Fibroblast of lung (primary cell): ENCODE measurements at regions not wholly inside any gene's neighbourhood (a gene's known extent, or its start where the extent isn't known, plus 50 kb on each side); places are given as distances from the start of the nearest gene placed in this dataset.

Source experiments
- DNase-seq, 2 donors: peaks; one replicate each; pipeline versions ENCODE4 v3.0.0 to v3.0.0-alpha.2; 2010; ENCODE audit warnings: low read depth in 2 of 2
- H2AFZ ChIP-seq: 2 replicates; pipeline ENCODE4 v1.5.1; 2012; ENCODE audit warnings: low read length, control low read depth, inconsistent platforms
- H3K27ac ChIP-seq: 2 replicates; pipeline ENCODE4 v1.5.1; 2011; ENCODE audit warnings: low read length, control low read depth; ENCODE audit not compliant: insufficient read depth
- H3K27me3 ChIP-seq: 2 replicates; pipeline ENCODE4 v1.5.1; 2011; ENCODE audit warnings: mild to moderate bottlenecking, low read length; ENCODE audit not compliant: control insufficient read depth, insufficient read depth
- H3K36me3 ChIP-seq: 2 replicates; pipeline ENCODE4 v1.5.1; 2011; ENCODE audit warnings: low read length; ENCODE audit not compliant: control insufficient read depth, insufficient read depth
- H3K4me1 ChIP-seq: 2 replicates; pipeline ENCODE4 v1.5.1; 2011; ENCODE audit warnings: low read length; ENCODE audit not compliant: control insufficient read depth, insufficient read depth; ENCODE audit errors: extremely low read depth
- H3K4me2 ChIP-seq: 2 replicates; pipeline ENCODE4 v1.5.1; 2011; ENCODE audit warnings: low read length, control low read depth; ENCODE audit not compliant: insufficient read depth; ENCODE audit errors: extremely low read depth
- H3K4me3 ChIP-seq, 4 experiments: fragments of 200-600 bp in 1 of 4; sonication (generic) in 1 of 4; replicated peaks in 1 of 4; 2 replicates each; pipeline ENCODE4 v1.5.1; 2011 to 2016; ENCODE audit warnings: low read length in 4 of 4, low read depth in 3 of 4, mild to moderate bottlenecking in 3 of 4, control low read depth in 2 of 4, inconsistent platforms in 1 of 4, mixed read lengths in 1 of 4; ENCODE audit not compliant: insufficient read depth in 1 of 4; ENCODE audit errors: control extremely low read depth in 1 of 4
- H3K79me2 ChIP-seq: 2 replicates; pipeline ENCODE4 v1.5.1; 2012; ENCODE audit warnings: mild to moderate bottlenecking, low read length, inconsistent platforms; ENCODE audit not compliant: control insufficient read depth, insufficient read depth
- H3K9ac ChIP-seq: 2 replicates; pipeline ENCODE4 v1.5.1; 2011; ENCODE audit warnings: mild to moderate bottlenecking, low read length, control low read depth; ENCODE audit not compliant: insufficient read depth
- H3K9me3 ChIP-seq: 2 replicates; pipeline ENCODE4 v1.5.1; 2012; ENCODE audit warnings: low read depth, low read length; ENCODE audit not compliant: control insufficient read depth, insufficient read depth
- H4K20me1 ChIP-seq: 2 replicates; pipeline ENCODE4 v1.5.1; 2011; ENCODE audit warnings: low read length; ENCODE audit not compliant: control insufficient read depth, insufficient read depth; ENCODE audit errors: extremely low read depth
- CTCF ChIP-seq, 2 donors: IDR thresholded peaks in 1 of 2; conservative IDR thresholded peaks in 1 of 2; 1 replicate in 1 of 2; 2 replicates in 1 of 2; pipeline ENCODE4 v1.5.1; 2011 to 2012; ENCODE audit warnings: low read length in 2 of 2, control low read depth in 1 of 2, inconsistent platforms in 1 of 2, low read depth in 1 of 2, mild to moderate bottlenecking in 1 of 2
- EZH2 ChIP-seq: IDR thresholded peaks from 2 replicates; pipeline ENCODE4 v1.5.1; 2012; ENCODE audit warnings: low read length, control low read depth, mild to moderate bottlenecking; ENCODE audit errors: missing control alignments

- no peak overlapping the region for H3K4me3 ChIP-seq
- no peak overlapping the region for H3K4me2 ChIP-seq
- H2AFZ ChIP-seq, result no peak overlapping the region
- no peak overlapping the region for H3K27ac ChIP-seq
- DNase-seq, result no peak
- no peaks in the 10 kb centered on the region for H4K20me1 ChIP-seq
- peaks cover 10% of the 10 kb centered on the region for H3K4me1 ChIP-seq
- no peaks in the 10 kb centered on the region for H3K9me3 ChIP-seq
- H3K79me2 ChIP-seq, result no peaks in the 10 kb centered on the region
- no peaks in the 10 kb centered on the region for H3K36me3 ChIP-seq
- no peaks in the 10 kb centered on the region for H3K27me3 ChIP-seq
- no peak for TF ChIP-seq CTCF (conservative IDR thresholded peaks at IDR 0.05 in 1 of 2, IDR thresholded peaks at IDR 0.05 in 1 of 2; ENCODE audit: low read depth in 1 of 2, low read length in 2 of 2)
- no peak overlapping the region for H3K9ac ChIP-seq
Measured at GRCh38 chr1:58931756-58932155, 147.9 kb upstream of the JUN start.

- peak; percentile 85 to 88 for DNase-seq
- Histone ChIP-seq H3K4me1 (peaks cover 10% of the 10 kb centered on the region), H3K9ac (no peak overlapping the region), H3K27me3 (no peaks in the 10 kb centered on the region), H3K79me2 (no peaks in the 10 kb centered on the region), H3K4me3 (no peak overlapping the region), H2AFZ (peak overlapping the region; percentile 38), H3K27ac (peak overlapping the region; percentile 7), H3K4me2 (no peak overlapping the region), H4K20me1 (no peaks in the 10 kb centered on the region), H3K9me3 (no peaks in the 10 kb centered on the region), H3K36me3 (no peaks in the 10 kb centered on the region)
- no peak for TF ChIP-seq CTCF (conservative IDR thresholded peaks at IDR 0.05 in 1 of 2, IDR thresholded peaks at IDR 0.05 in 1 of 2; ENCODE audit: low read depth in 1 of 2, low read length in 2 of 2)
- no peak for TF ChIP-seq EZH2
Measured at GRCh38 chr1:58932859-58933598, 149.2 kb upstream of the JUN start.

- no peak for TF ChIP-seq EZH2
- TF ChIP-seq CTCF (conservative IDR thresholded peaks at IDR 0.05 in 1 of 2, IDR thresholded peaks at IDR 0.05 in 1 of 2; ENCODE audit: low read depth in 1 of 2, low read length in 2 of 2), result no peak
- Histone ChIP-seq H3K27ac (no peak overlapping the region), H4K20me1 (no peaks in the 10 kb centered on the region), H3K4me3 (no peak overlapping the region), H3K4me2 (no peak overlapping the region), H3K36me3 (no peaks in the 10 kb centered on the region), H3K79me2 (no peaks in the 10 kb centered on the region), H3K27me3 (no peaks in the 10 kb centered on the region), H3K9ac (no peak overlapping the region), H2AFZ (no peak overlapping the region), H3K9me3 (no peaks in the 10 kb centered on the region), H3K4me1 (peaks cover 10% of the 10 kb centered on the region)
- peak in 1 of 2 donors; percentile 11 for DNase-seq
Measured at GRCh38 chr1:58933599-58933926, 149.7 kb upstream of the JUN start.
